ENCODE measurements at regions not wholly inside any gene's neighbourhood (a gene's known extent, or its start where the extent isn't known, plus 50 kb on each side); places are given as distances from the start of the nearest gene placed in this dataset.
"Not testable (repeated sequence)": the region's sequence is repeated elsewhere in the genome, so short reads cannot be mapped to it uniquely, and the experiment has no call there.

DNA sequence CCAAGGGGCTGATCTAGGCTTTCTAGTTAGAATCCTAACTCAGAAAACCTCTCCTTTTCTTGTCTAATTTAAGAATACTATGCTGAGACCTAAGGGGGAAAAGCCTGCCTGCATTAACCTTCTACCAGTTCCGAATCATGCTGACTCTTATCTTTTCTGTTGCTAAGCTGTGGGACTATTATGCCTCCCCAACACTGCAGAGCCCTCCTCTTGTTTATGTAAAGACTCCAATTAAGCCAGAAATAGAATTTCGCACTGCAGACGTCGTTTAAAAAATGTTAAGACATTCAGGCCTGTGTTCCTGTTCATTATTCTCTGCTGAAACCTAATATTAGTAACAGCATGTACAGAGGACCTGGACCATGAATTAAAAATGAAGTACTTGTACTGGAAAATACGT is 310.6 kb upstream of the ATP11B start:
- no peak for FAIRE-seq

DNA sequence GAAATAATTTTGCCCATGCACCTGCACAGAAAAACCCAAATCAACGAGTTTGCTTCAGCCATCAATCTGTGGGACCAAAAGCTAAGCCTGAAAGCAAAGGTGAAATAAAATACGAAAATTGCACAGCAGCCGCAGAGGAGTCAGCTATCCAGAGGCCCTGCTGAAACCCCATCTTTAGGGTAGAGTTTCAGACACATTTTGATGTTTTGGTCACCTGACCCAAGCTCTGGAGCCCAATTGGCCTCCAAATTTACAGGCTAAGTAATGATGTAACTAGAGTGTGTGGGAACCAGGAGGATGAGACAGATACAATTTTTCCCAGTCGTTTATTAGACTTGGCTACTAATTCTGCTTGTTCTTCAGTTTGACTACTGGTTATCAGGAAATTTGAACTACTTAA is 308.6 kb upstream of the ATP11B start:
- FAIRE-seq, result no peak

GRCh38 chr3:182485301-182485700 is 308.0 kb upstream of the ATP11B start:
- no peak for FAIRE-seq

DNA sequence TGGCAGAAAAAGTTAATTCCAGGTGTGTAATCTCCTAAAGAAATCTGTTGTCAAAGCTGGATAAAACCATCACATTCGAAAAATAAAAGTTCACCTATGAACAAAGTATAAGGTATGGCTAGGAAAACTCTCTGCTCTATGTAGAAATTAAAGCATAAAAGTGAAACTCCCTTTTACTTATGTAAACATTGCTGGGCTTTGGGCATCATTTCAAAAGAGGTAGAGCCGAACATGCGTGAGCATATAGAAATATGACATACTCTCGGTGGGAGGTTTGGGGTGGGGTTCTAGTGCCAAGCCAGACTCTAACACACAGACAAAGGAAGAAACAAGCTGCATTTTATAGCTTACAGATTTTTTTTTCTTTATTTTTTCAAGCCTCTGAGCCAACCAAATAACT is 306.8 kb upstream of the ATP11B start:
- no peak for FAIRE-seq

GRCh38 chr3:182487143-182487542 is 306.2 kb upstream of the ATP11B start:
- no peak for FAIRE-seq

DNA sequence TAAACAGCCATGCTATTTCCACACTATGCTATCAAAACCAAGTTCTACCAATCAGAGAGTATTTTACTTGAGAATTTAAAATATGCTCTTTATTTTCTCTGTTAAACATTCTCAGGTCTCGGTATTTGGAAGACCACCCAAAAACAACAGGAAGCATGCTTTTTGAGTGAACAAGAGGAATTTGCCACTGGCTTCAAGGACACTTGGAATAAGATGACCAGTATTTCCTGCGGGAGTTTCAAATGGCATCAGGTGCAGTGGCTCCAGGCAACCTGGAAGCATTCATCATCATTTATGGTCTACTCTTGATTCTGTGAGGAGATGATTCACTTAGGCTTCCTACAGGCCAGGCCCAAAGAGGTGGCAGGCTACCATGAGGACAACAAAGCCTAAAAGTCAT is 305.7 kb upstream of the ATP11B start:
- FAIRE-seq, result no peak

- peak; percentile 41 for FAIRE-seq
Measured at GRCh38 chr3:182490596-182491491, 302.5 kb upstream of the ATP11B start.

DNA sequence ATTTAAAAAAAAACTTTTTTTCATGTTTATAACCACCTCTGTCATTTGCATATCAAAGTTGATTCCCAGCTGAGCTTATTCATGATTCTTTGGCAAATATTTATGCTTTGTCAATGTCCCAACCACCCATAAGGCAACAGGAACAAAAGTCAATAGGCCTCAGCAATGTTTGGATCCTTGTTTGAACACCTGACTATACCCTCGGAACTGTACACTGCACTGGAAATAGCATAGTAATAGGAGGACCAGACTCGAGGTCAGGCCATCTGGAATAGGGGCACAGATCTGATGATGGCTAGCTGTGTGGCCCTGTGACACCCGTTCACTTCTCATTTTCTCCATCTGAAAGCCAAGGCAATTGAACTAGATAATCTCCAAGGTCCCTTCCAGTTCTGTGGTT is 301.7 kb upstream of the ATP11B start:
- FAIRE-seq, result no peak

GRCh38 chr3:182492536-182492935 is 300.8 kb upstream of the ATP11B start:
- peak; percentile 65 for FAIRE-seq

DNA sequence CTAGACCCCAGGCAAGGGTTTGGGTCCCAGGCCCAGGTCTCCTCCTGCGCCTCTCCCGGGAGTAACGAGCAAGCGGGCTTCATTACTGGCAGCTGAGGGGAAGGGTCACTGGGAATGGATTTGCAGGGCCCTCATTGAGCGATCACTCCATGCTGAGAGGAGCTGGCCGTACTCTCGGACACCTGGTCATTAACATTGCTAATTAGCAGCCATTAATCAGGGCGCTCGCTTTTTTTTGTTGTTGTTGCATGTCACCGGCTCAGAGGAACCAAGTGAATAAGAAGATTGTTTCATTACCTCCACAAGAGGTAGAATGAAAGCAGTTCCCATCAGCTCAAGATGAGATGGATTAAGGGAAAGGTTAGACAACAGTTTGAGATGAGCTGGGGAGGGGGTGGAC is 293.0 kb upstream of the ATP11B start:
- FAIRE-seq, result no peak

DNA sequence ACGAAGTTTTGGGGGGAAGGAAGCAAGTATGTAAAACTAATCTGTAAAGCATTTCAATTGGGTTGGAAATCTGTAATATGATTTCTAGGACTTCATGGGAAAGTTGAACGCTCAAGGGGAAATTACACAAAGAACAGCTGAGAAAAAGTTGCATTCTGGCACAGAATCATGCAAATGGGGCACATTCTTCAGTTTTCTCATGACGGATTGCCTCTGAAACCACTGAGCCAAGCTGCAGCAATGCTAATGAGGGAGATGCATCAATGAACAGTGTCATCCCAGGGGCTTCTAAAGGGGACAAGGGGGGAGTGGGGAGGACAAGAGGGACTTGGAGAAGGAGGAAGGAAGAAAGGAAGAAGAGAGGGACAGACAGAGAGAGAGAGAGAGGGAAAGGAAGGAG is 291.4 kb upstream of the ATP11B start:
- FAIRE-seq, result no peak

DNA sequence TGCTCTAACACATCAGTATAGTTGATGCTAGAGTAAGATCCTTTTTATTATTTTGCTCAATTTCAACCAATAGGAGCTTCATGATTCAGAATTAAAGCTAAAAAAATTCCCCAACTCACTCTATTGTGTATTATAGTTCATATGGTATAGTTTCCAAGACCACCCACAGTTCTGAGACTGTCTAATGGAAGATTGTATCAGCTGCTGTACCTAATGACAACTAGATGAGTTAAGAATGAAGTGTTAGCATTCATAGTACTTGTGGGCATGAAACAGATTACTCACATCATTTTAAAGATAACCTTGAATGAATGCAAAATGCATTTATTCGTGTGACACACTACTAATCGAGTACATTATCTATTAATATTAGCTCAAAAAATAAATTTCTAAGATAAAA is 289.9 kb upstream of the ATP11B start:
- FAIRE-seq, result no peak

GRCh38 chr3:182508919-182509711 is 284.2 kb upstream of the ATP11B start:
- FAIRE-seq, result no peak

DNA sequence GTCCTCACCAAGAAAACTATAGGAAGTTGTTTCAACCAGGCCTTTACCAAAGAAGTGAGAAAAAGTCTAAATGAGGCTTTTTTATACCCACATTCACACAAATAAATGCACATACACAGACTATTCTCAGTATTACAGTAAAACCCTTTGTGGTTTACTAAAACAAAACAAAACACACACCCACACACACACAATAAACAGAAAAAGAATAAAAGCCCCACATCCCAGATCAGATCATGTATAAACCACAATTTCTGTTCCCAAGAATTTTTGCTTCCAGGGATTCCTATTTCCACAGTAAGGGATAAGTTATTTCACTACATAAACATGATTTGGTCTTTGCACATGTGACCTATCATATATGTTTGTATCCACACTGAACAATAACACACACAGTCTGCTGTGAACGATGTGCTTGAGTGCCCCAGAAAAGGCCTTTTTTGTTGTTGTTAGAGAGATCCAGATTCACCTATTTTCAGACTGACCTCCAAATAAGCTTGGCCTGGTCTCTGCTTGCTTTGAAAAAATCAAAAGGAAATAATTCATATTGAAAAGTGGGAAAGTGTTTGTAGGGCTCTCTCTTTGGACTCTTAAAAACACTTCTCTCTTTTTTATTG is 283.4 kb upstream of the ATP11B start:
- no peak for FAIRE-seq

DNA sequence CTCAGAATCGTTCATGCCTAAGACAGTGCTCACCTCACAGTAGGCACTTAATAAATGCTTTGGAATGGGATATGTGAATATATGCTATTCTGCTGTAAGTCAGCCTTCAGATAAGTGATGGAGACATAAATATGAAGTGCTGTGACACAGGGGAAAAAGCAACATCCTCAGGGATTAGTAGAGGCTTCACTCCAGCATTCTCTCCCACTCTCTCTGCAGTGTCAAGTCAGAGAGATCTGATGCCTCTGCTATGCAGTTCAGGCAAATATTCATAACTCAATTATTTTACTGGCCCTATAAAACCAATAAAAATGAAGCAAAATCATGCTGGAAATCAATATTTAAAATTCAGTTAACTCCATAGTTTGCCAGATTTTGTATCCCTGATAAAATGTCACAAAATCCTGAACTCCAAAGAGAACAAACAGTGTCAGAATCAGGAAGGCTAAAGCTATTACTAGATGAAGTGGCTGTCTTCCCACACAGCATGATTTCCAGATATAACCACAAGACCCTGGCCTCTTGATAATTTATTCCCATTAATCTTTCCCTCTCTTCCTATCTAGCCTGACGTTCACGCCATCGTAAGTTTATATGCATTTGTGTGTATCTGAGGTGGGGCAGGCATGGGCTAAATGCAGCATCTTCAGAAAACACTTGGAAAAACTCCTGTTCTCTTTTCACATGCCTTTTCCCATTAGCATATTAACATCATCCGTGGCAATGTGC is 278.9 kb upstream of the ATP11B start:
- FAIRE-seq, result no peak

- FAIRE-seq, result no peak
Measured at GRCh38 chr3:182516597-182517336, 276.5 kb upstream of the ATP11B start.

DNA sequence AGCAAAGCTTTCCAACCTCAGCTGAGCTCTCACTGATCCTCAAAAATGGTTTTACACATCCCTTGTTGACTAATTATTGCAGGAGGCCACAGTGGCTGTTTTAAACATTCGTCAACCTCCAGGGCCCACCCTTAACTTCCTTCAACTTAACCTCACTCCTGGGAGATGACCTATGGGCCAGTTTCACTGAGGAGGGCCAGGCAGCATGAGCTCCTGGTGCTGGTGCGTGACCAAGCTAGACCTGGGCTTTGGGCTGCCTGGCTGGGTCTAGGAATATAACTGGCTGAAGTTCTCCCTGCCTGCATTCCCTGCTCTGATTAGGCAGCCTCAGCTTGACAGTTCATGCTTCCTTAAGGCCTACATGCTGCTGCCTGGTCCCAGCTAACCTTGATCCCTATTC is 273.7 kb upstream of the ATP11B start:
- no peak for FAIRE-seq

DNA sequence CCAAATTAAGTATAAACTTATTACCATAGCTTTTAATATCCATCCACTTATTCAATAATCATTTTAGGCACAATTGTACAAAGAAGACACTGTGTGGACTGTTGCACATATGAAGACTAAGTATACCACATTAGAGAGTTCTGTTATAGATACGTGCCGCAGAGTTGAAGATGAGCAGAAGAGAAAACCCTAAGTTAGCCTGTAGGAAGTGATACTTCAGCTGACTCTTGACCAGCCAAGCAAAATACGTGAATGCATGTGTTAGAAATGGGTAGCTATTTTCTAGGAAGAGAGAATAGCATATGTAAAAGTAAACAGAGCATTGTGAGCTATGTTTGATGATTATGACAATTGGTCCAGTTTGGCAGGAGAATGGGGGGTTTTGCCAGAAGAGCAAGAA is 272.0 kb upstream of the ATP11B start:
- no peak for FAIRE-seq

- FAIRE-seq, result not testable (repeated sequence)
Measured at GRCh38 chr3:182523424-182523823, 269.9 kb upstream of the ATP11B start.

DNA sequence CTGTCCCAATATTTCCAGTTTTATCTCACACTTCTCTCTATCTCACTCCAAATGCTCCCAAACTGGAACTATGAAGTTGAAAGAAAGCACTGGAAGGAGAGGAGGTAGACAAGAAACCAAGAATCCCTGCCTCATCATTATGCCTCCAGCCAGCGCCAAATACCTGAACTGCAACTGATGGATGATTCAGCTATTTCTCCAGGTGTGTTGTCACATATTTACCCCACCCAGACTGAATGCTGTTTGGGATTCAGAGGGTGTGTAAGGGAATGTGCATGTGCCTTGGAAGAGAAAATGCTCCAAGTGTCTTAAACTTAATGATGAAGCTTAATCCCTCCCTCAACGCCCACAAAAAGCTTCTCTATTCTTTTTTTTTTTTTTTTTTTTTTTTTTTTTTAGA is 269.5 kb upstream of the ATP11B start:
- no peak for FAIRE-seq

GRCh38 chr3:182524711-182525401 is 268.4 kb upstream of the ATP11B start:
- no peak for FAIRE-seq

Measured in A204.1 (cell line).